ENCODE measurements at regions not wholly inside any gene's neighbourhood (a gene's known extent, or its start where the extent isn't known, plus 50 kb on each side); places are given as distances from the start of the nearest gene placed in this dataset.

DNA sequence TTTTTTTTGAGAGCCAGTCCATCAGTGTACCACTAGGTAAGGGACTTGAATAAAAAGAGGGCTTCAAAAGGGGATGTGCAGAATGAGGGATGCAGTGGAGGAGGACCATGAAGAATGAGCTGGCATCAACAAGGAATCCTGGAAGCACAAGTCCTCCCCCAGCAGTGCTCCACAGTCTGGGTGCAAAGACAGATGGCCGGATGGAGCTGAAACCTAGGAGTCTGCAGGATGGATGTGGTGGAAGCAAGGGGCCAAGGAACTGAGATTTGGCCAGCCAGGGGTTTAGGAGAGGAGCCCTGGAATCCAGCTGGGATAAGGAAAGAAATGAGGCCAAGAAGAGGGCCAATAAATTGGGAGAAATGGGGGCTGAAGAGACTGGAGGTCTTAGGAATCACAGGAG, 51.8 kb upstream of the RAB6C start:
- DNase-seq, result no peak
- intact Hi-C loops (cut with micrococcal nuclease), result loop anchor here (10.0 kb wide), 1 partner anchor 1743 kb away; no protein-coding TSS in a partner anchor

DNA sequence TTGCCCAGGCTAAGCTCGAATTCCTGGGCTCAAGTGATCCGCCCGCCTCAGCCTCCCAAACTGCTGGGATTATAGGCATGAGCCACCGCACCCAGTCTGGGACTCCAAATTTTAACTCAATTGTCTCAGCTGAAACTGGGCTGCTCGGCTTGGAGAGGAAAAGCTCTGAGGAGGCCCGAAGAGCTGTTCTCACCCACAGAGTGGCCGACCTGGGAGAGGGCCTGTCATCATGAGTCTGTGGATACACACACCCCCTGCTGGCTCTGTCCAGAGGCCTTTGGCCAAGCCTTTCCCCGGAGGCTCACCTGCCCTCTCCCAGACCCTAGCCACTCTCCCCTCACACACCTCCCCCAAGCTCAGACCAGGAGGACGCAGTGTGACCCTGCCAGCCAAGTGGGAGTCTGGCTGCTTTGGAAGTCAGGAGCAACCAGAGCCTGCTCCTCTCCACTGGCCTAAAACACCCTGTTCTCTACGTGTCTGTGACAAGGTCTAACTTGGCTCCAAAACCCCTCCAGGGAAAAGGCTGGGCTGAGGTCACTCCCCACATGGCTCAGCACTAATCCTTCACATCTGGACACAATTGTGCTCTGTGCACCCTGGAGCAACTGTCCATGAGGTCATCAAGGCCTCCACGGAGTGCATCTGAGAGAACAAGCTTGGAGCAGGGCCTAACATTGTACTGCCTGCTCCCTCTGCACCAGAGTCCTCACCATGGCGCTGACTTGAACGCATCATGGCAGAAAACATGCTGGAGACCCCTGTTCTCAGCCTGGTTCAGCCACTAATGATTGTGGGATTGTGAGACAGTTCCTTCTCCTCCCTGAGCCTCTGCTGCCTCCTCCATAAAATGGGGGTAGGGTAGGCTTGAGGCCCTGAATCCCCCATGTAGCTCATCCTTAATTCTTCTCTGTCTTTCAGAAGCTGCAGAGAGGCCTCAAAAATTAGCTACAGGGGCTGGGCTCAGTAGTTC, 49.9 kb upstream of the RAB6C start:
- Histone ChIP-seq H3K79me2 (ENCODE audit: low read length) (no peaks in the 10 kb centered on the region), H3K4me3 (ENCODE audit: low read length) (no peak overlapping the region), H3K4me1 (ENCODE audit: insufficient read depth, low read length) (no peaks in the 10 kb centered on the region), H4K20me1 (ENCODE audit: low read length) (no peaks in the 10 kb centered on the region), H3K36me3 (ENCODE audit: low read depth, low read length) (no peaks in the 10 kb centered on the region), H3K27ac (ENCODE audit: low read length) (no peak overlapping the region), H3K9me2 (replicated peaks; ENCODE audit: low read length) (no peaks in the 10 kb centered on the region), H3K9me3 (ENCODE audit: low read length) (no peaks in the 10 kb centered on the region), H3K27me3 (ENCODE audit: low read length) (peaks cover 37% of the 10 kb centered on the region), H3K4me2 (ENCODE audit: low read length) (no peak overlapping the region), H2AFZ (ENCODE audit: low read length) (no peak overlapping the region), H3F3A (ENCODE audit: low read length, unreplicated experiment) (no peaks in the 10 kb centered on the region), H3K9ac (ENCODE audit: low read length) (no peak overlapping the region)
- TF ChIP-seq EZH2phosphoT487 (IDR thresholded peaks at IDR 0.05; ENCODE audit: borderline replicate concordance, low read length) (no peak), EZH2 (IDR thresholded peaks at IDR 0.05; ENCODE audit: low read length, unreplicated experiment) (no peak)
- TF ChIP-seq, protein P1, sequence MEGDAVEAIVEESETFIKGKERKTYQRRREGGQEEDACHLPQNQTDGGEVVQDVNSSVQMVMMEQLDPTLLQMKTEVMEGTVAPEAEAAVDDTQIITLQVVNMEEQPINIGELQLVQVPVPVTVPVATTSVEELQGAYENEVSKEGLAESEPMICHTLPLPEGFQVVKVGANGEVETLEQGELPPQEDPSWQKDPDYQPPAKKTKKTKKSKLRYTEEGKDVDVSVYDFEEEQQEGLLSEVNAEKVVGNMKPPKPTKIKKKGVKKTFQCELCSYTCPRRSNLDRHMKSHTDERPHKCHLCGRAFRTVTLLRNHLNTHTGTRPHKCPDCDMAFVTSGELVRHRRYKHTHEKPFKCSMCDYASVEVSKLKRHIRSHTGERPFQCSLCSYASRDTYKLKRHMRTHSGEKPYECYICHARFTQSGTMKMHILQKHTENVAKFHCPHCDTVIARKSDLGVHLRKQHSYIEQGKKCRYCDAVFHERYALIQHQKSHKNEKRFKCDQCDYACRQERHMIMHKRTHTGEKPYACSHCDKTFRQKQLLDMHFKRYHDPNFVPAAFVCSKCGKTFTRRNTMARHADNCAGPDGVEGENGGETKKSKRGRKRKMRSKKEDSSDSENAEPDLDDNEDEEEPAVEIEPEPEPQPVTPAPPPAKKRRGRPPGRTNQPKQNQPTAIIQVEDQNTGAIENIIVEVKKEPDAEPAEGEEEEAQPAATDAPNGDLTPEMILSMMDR (conservative IDR thresholded peaks at IDR 0.05; ENCODE audit: low read depth, low read length), result no peak
- intact Hi-C loops (cut with micrococcal nuclease), result loop anchor here (10.0 kb wide), 1 partner anchor 1745 kb away; no protein-coding TSS in a partner anchor
- no peak for DNase-seq
- CTCF ChIA-PET, result no interaction called here
- BruUV-seq (replicated peaks), result no TSS peak
- POLR2A ChIA-PET (ENCODE audit: unreplicated experiment), result no interaction called here
- ATAC-seq, result no peak

More for the DNA sequence above, 51.8 kb upstream of the RAB6C start:
- Histone ChIP-seq H3K4me3 (ENCODE audit: low read length) (no peak overlapping the region), H3K79me2 (ENCODE audit: low read length) (no peaks in the 10 kb centered on the region), H3K9ac (ENCODE audit: low read length) (no peak overlapping the region), H2AFZ (ENCODE audit: low read length) (no peak overlapping the region), H3K4me1 (ENCODE audit: insufficient read depth, low read length) (no peaks in the 10 kb centered on the region), H3K36me3 (ENCODE audit: low read depth, low read length) (no peaks in the 10 kb centered on the region), H4K20me1 (ENCODE audit: low read length) (no peaks in the 10 kb centered on the region), H3K9me2 (replicated peaks; ENCODE audit: low read length) (no peaks in the 10 kb centered on the region), H3K4me2 (ENCODE audit: low read length) (no peak overlapping the region), H3K27me3 (ENCODE audit: low read length) (peaks cover 29% of the 10 kb centered on the region), H3K27ac (ENCODE audit: low read length) (no peak overlapping the region), H3K9me3 (ENCODE audit: low read length) (no peaks in the 10 kb centered on the region), H3F3A (ENCODE audit: low read length, unreplicated experiment) (no peaks in the 10 kb centered on the region)
- BruUV-seq (replicated peaks), result no TSS peak
- POLR2A ChIA-PET (ENCODE audit: unreplicated experiment), result no interaction called here
- CTCF ChIA-PET, result no interaction called here
- TF ChIP-seq EZH2phosphoT487 (IDR thresholded peaks at IDR 0.05; ENCODE audit: borderline replicate concordance, low read length) (no peak), EZH2 (IDR thresholded peaks at IDR 0.05; ENCODE audit: low read length, unreplicated experiment) (no peak)
- TF ChIP-seq, protein P1 (conservative IDR thresholded peaks at IDR 0.05; ENCODE audit: low read depth, low read length), result no peak
- ATAC-seq, result no peak
